OCI-LY3 (cell line): ENCODE measurements at regions not wholly inside any gene's neighbourhood (a gene's known extent, or its start where the extent isn't known, plus 50 kb on each side); places are given as distances from the start of the nearest gene placed in this dataset.

ENCODE experiments used
- CTCF ChIP-seq: fragments of 200-600, 300-600 bp; sonication (generic); IDR thresholded peaks from 2 replicates; pipeline ENCODE4 v1.5.1; 2014; ENCODE audit warnings: antibody characterized with exemption, low read length, low read depth
- EZH2phosphoT487 ChIP-seq: fragments of 200-600 bp; shearing (Covaris generic); IDR thresholded peaks from 2 replicates; pipeline ENCODE4 v1.6.1; 2018; ENCODE audit warnings: antibody characterized with exemption, mixed run types, low read depth

- no peak for TF ChIP-seq EZH2phosphoT487
- no peak for TF ChIP-seq CTCF
These were observed 139.4 kb upstream of the TP63 start for GRCh38 chr3:189491831-189492230.
